ENCODE measurements at regions not wholly inside any gene's neighbourhood (a gene's known extent, or its start where the extent isn't known, plus 50 kb on each side); places are given as distances from the start of the nearest gene placed in this dataset.

GRCh38 chr21:15390049-15390448 lies 325.2 kb upstream of the NRIP1 start:
- H3K27ac ChIP-seq (ENCODE audit: low read length), result no peak overlapping the region
- H3K79me2 ChIP-seq (ENCODE audit: insufficient read depth, low read length), result no peaks in the 10 kb centered on the region
- H3K4me2 ChIP-seq (ENCODE audit: insufficient read depth, low read length), result no peak overlapping the region
- H3K4me1 ChIP-seq (ENCODE audit: insufficient read depth, low read length), result no peaks in the 10 kb centered on the region
- no peak overlapping the region for H3K4me3 ChIP-seq (ENCODE audit: low read depth in 1 of 2, low read length in 2 of 2)
- ATAC-seq (ENCODE audit: insufficient read depth, low read depth), result no peak
- no peak overlapping the region for H2AFZ ChIP-seq (ENCODE audit: low read depth, low read length)
- peaks cover 3% of the 10 kb centered on the region for H3K9me3 ChIP-seq (ENCODE audit: insufficient read depth, low read length, severe bottlenecking)
- H4K20me1 ChIP-seq (ENCODE audit: insufficient read depth, low read length), result no peaks in the 10 kb centered on the region
- DNase-seq, result no peak
- H3K27me3 ChIP-seq (ENCODE audit: insufficient read depth, low read length, poor library complexity), result no peaks in the 10 kb centered on the region
- no peaks in the 10 kb centered on the region for H3K36me3 ChIP-seq (ENCODE audit: insufficient read depth, low read length)
- TF ChIP-seq EZH2 (IDR thresholded peaks at IDR 0.05; ENCODE audit: borderline replicate concordance, low read depth, low read length, severe bottlenecking) (no peak), CTCF (IDR thresholded peaks at IDR 0.05; ENCODE audit: borderline replicate concordance, extremely low read depth, low read length, poor library complexity, severe bottlenecking) (no peak)
- no peak overlapping the region for H3K9ac ChIP-seq (ENCODE audit: low read depth, low read length)

- Histone ChIP-seq H2AFZ (ENCODE audit: low read depth, low read length) (no peak overlapping the region), H3K9me3 (ENCODE audit: insufficient read depth, low read length, severe bottlenecking) (no peaks in the 10 kb centered on the region), H3K9ac (ENCODE audit: low read depth, low read length) (no peak overlapping the region), H3K4me3 (ENCODE audit: low read depth in 1 of 2, low read length in 2 of 2) (no peak overlapping the region), H3K27ac (ENCODE audit: low read length) (no peak overlapping the region), H3K4me1 (ENCODE audit: insufficient read depth, low read length) (no peaks in the 10 kb centered on the region), H3K27me3 (ENCODE audit: insufficient read depth, low read length, poor library complexity) (no peaks in the 10 kb centered on the region), H3K4me2 (ENCODE audit: insufficient read depth, low read length) (no peak overlapping the region), H4K20me1 (ENCODE audit: insufficient read depth, low read length) (no peaks in the 10 kb centered on the region), H3K36me3 (ENCODE audit: insufficient read depth, low read length) (no peaks in the 10 kb centered on the region), H3K79me2 (ENCODE audit: insufficient read depth, low read length) (no peaks in the 10 kb centered on the region)
- TF ChIP-seq CTCF (IDR thresholded peaks at IDR 0.05; ENCODE audit: borderline replicate concordance, extremely low read depth, low read length, poor library complexity, severe bottlenecking) (no peak), EZH2 (IDR thresholded peaks at IDR 0.05; ENCODE audit: borderline replicate concordance, low read depth, low read length, severe bottlenecking) (no peak)
- ATAC-seq (ENCODE audit: insufficient read depth, low read depth) (no peak), DNase-seq (no peak)
These were observed 332.5 kb upstream of the NRIP1 start for GRCh38 chr21:15397258-15397657.

- H3K9me3 ChIP-seq (ENCODE audit: insufficient read depth, low read length, severe bottlenecking), result no peaks in the 10 kb centered on the region
- TF ChIP-seq EZH2 (IDR thresholded peaks at IDR 0.05; ENCODE audit: borderline replicate concordance, low read depth, low read length, severe bottlenecking), result no peak
- H3K27me3 ChIP-seq (ENCODE audit: insufficient read depth, low read length, poor library complexity), result no peaks in the 10 kb centered on the region
- no peaks in the 10 kb centered on the region for H4K20me1 ChIP-seq (ENCODE audit: insufficient read depth, low read length)
- H3K36me3 ChIP-seq (ENCODE audit: insufficient read depth, low read length), result no peaks in the 10 kb centered on the region
- no peak overlapping the region for H2AFZ ChIP-seq (ENCODE audit: low read depth, low read length)
- H3K4me2 ChIP-seq (ENCODE audit: insufficient read depth, low read length), result no peak overlapping the region
- no peak overlapping the region for H3K4me3 ChIP-seq (ENCODE audit: low read depth in 1 of 2, low read length in 2 of 2)
- no peaks in the 10 kb centered on the region for H3K4me1 ChIP-seq (ENCODE audit: insufficient read depth, low read length)
- no peaks in the 10 kb centered on the region for H3K79me2 ChIP-seq (ENCODE audit: insufficient read depth, low read length)
- no peak overlapping the region for H3K9ac ChIP-seq (ENCODE audit: low read depth, low read length)
- ATAC-seq (ENCODE audit: insufficient read depth, low read depth) (no peak), DNase-seq (no peak)
- no peak overlapping the region for H3K27ac ChIP-seq (ENCODE audit: low read length)
These were observed 328.9 kb upstream of the USP25 start for GRCh38 chr21:15400905-15401304.

GRCh38 chr21:15401331-15401730 lies 328.5 kb upstream of the USP25 start:
- Histone ChIP-seq H3K79me2 (ENCODE audit: insufficient read depth, low read length) (no peaks in the 10 kb centered on the region), H3K9ac (ENCODE audit: low read depth, low read length) (no peak overlapping the region), H2AFZ (ENCODE audit: low read depth, low read length) (no peak overlapping the region; the same call in 1 of the 2 replicates), H3K36me3 (ENCODE audit: insufficient read depth, low read length) (no peaks in the 10 kb centered on the region), H3K4me2 (ENCODE audit: insufficient read depth, low read length) (no peak overlapping the region), H3K4me3 (ENCODE audit: low read depth in 1 of 2, low read length in 2 of 2) (no peak overlapping the region), H4K20me1 (ENCODE audit: insufficient read depth, low read length) (no peaks in the 10 kb centered on the region), H3K9me3 (ENCODE audit: insufficient read depth, low read length, severe bottlenecking) (no peaks in the 10 kb centered on the region), H3K27me3 (ENCODE audit: insufficient read depth, low read length, poor library complexity) (no peaks in the 10 kb centered on the region), H3K27ac (ENCODE audit: low read length) (no peak overlapping the region), H3K4me1 (ENCODE audit: insufficient read depth, low read length) (no peaks in the 10 kb centered on the region)
- no peak for DNase-seq
- ATAC-seq (ENCODE audit: insufficient read depth, low read depth), result no peak
- TF ChIP-seq EZH2 (IDR thresholded peaks at IDR 0.05; ENCODE audit: borderline replicate concordance, low read depth, low read length, severe bottlenecking) (no peak), CTCF (IDR thresholded peaks at IDR 0.05; ENCODE audit: borderline replicate concordance, extremely low read depth, low read length, poor library complexity, severe bottlenecking) (no peak)

Measured in DND-41 (cell line).